Stimulated activated CD8-positive, alpha-beta memory T cell treated with anti-CD3 and anti-CD28 coated beads, Interleukin-7, amount 100 ng/mL, for 1 hour (primary cell): ENCODE measurements at regions not wholly inside any gene's neighbourhood (a gene's known extent, or its start where the extent isn't known, plus 50 kb on each side); places are given as distances from the start of the nearest gene placed in this dataset.
"Not testable (repeated sequence)": the region's sequence is repeated elsewhere in the genome, so short reads cannot be mapped to it uniquely, and the experiment has no call there.

ENCODE experiments used
- DNase-seq, 2 donors: peaks; one replicate each; pipeline ENCODE4 v3.0.0-alpha.2; 2020; ENCODE audit warnings: low read depth in 2 of 2

- no peak for DNase-seq
Measured at GRCh38 chr12:131644481-131644880, 66.4 kb upstream of the SFSWAP start.

- not testable (repeated sequence) for DNase-seq
Measured at GRCh38 chr12:131644917-131645316, 66.0 kb upstream of the SFSWAP start.

GRCh38 chr12:131645557-131645956 is 65.3 kb upstream of the SFSWAP start:
- DNase-seq = not testable (repeated sequence)

DNA sequence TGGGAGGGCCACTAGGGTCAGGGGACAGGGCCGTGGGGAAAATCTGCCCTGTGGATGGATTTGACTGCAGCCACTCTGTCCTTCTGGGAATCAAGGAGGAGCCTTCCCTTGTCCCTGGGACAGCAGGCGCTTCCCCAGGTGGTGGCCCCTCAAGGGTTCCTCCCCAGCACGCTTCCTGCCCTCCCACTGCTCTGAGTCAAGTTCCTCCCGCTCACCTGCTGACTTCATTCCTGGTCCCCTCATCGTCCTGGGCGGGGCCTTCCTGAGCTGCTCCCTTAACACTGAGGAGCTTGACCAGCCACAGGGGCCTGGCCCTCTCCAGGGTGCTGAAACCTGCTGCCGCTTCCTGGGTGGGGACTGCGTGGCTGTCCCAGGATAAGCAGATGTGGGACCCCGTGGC is 64.4 kb upstream of the SFSWAP start:
- DNase-seq = not testable (repeated sequence)

DNA sequence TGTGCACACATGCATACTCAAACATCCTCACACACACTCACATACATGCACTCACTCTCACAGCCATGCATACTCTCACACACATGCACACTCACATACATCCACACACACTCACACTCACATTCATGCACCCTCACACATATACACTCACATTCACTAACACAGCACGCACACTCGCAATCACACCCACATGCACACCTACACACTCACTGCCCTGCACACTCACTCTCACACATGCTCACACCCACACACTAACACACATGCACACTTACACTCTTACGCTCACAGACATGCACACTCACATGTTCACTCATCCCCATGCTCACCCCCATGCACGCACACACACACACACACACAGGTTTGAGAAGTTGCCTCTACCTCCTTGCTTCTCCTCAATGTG is 63.2 kb upstream of the SFSWAP start:
- DNase-seq = no peak

GRCh38 chr12:131655469-131656174 is 55.3 kb upstream of the SFSWAP start:
- not testable (repeated sequence) for DNase-seq

GRCh38 chr12:131656796-131657195 is 54.1 kb upstream of the SFSWAP start:
- DNase-seq = not testable (repeated sequence)

- not testable (repeated sequence) for DNase-seq
Measured at GRCh38 chr12:131658605-131659004, 52.3 kb upstream of the SFSWAP start.

- not testable (repeated sequence) for DNase-seq
Measured at GRCh38 chr12:131659484-131659883, 51.4 kb upstream of the SFSWAP start.

- not testable (repeated sequence) for DNase-seq
Measured at GRCh38 chr12:131659976-131660375, 50.9 kb upstream of the SFSWAP start.

GRCh38 chr12:131660401-131660800 is 50.5 kb upstream of the SFSWAP start:
- not testable (repeated sequence) for DNase-seq
